ENCODE measurements at regions not wholly inside any gene's neighbourhood (a gene's known extent, or its start where the extent isn't known, plus 50 kb on each side); places are given as distances from the start of the nearest gene placed in this dataset.

GRCh38 chr10:106255111-106255678 is 909.3 kb downstream of the SORCS1 start:
- TF ChIP-seq CTCF (IDR thresholded peaks at IDR 0.05) (no peak), POLR2AphosphoS5 (IDR thresholded peaks at IDR 0.05) (no peak)

Measured in suprapubic skin (tissue), 3 donors.